ENCODE measurements at regions not wholly inside any gene's neighbourhood (a gene's known extent, or its start where the extent isn't known, plus 50 kb on each side); places are given as distances from the start of the nearest gene placed in this dataset.

DNA sequence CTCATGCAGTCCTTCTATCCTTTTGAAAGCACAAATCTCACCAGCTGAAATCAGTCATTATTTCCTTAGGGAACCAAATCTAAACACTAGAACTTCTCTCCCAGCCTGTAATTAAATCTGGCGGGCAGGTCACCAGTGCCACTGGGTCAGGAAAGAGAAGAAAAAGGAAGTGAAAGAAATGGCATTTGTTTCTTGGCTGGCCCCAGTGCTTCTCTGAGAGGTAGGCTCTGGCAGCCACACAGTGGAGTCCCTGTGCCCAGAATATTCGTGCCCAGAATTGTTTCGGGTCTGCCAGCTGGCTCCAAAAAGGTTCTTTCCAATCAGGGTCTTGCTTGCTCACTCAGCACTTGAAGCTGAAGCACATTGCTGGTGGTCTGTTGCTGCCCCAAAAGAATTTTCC is 133.9 kb upstream of the MTAP start:
- Histone ChIP-seq H3K4me3 (ENCODE audit: control insufficient read depth in 1 of 7, extremely low read depth in 1 of 7, insufficient read depth in 4 of 7, low read depth in 2 of 7, low read length in 6 of 7) (no peak overlapping the region), H3K36me3 (ENCODE audit: control insufficient read depth in 4 of 4, insufficient read depth in 4 of 4, low read length in 3 of 4) (no peaks in the 10 kb centered on the region), H3K4me1 (ENCODE audit: control extremely low read depth in 1 of 4, control insufficient read depth in 4 of 4, insufficient read depth in 4 of 4, low read length in 3 of 4) (no peaks in the 10 kb centered on the region), H3K27me3 (replicated peaks in 2 of 5; ENCODE audit: control insufficient read depth in 4 of 5, insufficient read depth in 5 of 5, low read length in 4 of 5) (peaks cover 0 to 3% (median 2%) of the 10 kb centered on the region in 5 experiments), H3K9me3 (ENCODE audit: control extremely low read depth in 1 of 5, control insufficient read depth in 4 of 5, insufficient read depth in 2 of 5, low read depth in 1 of 5, low read length in 4 of 5) (no peaks in the 10 kb centered on the region), H3K27ac (ENCODE audit: insufficient read depth in 1 of 2, low read depth in 1 of 2, low read length in 2 of 2, poor library complexity in 1 of 2, severe bottlenecking in 2 of 2) (no peak overlapping the region)
- no CpG with 5 or more reads among the region's 3 CpGs for WGBS (ENCODE audit: insufficient coverage)
- CTCF ChIA-PET, result no interaction called here
- DNase-seq, result no peak
- POLR2A ChIA-PET, result no interaction called here

DNA sequence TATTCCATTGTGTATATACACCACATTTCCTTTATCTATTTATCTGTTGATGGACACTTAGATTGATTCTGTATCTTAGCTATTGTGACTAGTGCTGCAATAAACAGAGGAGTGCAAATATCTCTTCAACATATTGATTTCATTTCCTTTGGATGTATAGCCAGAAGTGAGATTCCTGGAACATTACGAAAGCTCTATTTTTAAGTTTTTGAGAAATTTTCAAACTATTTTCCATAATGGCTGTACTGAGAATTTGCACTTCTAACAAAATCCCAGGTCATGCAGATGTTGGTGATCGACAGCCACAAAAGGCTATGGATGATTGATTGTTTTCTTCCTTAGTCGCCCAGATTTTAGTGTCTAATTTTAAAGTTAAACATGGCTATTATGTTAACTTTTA is 132.7 kb upstream of the MTAP start:
- ChIA-PET CTCF (no interaction called here), POLR2A (no interaction called here)
- H3K36me3 ChIP-seq (ENCODE audit: control insufficient read depth in 4 of 4, insufficient read depth in 4 of 4, low read length in 3 of 4), result no peaks in the 10 kb centered on the region
- no peaks in the 10 kb centered on the region for H3K9me3 ChIP-seq (ENCODE audit: control extremely low read depth in 1 of 5, control insufficient read depth in 4 of 5, insufficient read depth in 2 of 5, low read depth in 1 of 5, low read length in 4 of 5)
- DNase-seq, result no peak
- no peak overlapping the region for H3K4me3 ChIP-seq (ENCODE audit: control insufficient read depth in 1 of 7, extremely low read depth in 1 of 7, insufficient read depth in 4 of 7, low read depth in 2 of 7, low read length in 6 of 7)
- peaks cover 0 to 3% (median 0%) of the 10 kb centered on the region in 5 experiments for H3K27me3 ChIP-seq (replicated peaks in 2 of 5; ENCODE audit: control insufficient read depth in 4 of 5, insufficient read depth in 5 of 5, low read length in 4 of 5)
- H3K4me1 ChIP-seq (ENCODE audit: control extremely low read depth in 1 of 4, control insufficient read depth in 4 of 4, insufficient read depth in 4 of 4, low read length in 3 of 4), result no peaks in the 10 kb centered on the region
- WGBS (ENCODE audit: insufficient coverage), result no CpG with 5 or more reads among the region's 3 CpGs
- H3K27ac ChIP-seq (ENCODE audit: insufficient read depth in 1 of 2, low read depth in 1 of 2, low read length in 2 of 2, poor library complexity in 1 of 2, severe bottlenecking in 2 of 2), result no peak overlapping the region

DNA sequence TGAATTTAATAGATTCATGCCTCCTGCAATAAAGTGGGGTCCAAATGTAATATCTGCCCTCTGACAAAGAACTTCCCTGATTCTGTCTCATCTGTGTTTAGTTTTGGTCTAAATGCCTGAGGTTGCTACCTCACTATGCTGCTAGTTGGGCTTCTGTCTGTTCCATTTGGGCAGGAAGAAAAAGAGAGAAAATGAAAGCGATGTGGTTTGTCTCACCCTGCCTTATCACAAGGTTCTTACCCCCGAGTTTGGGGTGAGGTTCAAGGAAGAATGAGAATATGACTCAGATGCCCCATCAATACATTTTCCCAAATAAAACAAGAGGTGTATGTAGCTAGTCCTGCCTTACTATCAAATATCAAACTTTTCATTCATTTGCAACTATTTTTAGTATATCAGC is 132.1 kb upstream of the MTAP start:
- POLR2A ChIA-PET, result no interaction called here
- DNase-seq, result no peak
- H3K9me3 ChIP-seq (ENCODE audit: control extremely low read depth in 1 of 5, control insufficient read depth in 4 of 5, insufficient read depth in 2 of 5, low read depth in 1 of 5, low read length in 4 of 5), result no peaks in the 10 kb centered on the region
- CTCF ChIA-PET, result no interaction called here
- WGBS (ENCODE audit: insufficient coverage), result no CpG with 5 or more reads among the region's 2 CpGs
- no peak overlapping the region for H3K27ac ChIP-seq (ENCODE audit: insufficient read depth in 1 of 2, low read depth in 1 of 2, low read length in 2 of 2, poor library complexity in 1 of 2, severe bottlenecking in 2 of 2)
- no peaks in the 10 kb centered on the region for H3K36me3 ChIP-seq (ENCODE audit: control insufficient read depth in 4 of 4, insufficient read depth in 4 of 4, low read length in 3 of 4)
- H3K4me1 ChIP-seq (ENCODE audit: control extremely low read depth in 1 of 4, control insufficient read depth in 4 of 4, insufficient read depth in 4 of 4, low read length in 3 of 4), result no peaks in the 10 kb centered on the region
- H3K4me3 ChIP-seq (ENCODE audit: control insufficient read depth in 1 of 7, extremely low read depth in 1 of 7, insufficient read depth in 4 of 7, low read depth in 2 of 7, low read length in 6 of 7), result no peak overlapping the region
- H3K27me3 ChIP-seq (replicated peaks in 2 of 5; ENCODE audit: control insufficient read depth in 4 of 5, insufficient read depth in 5 of 5, low read length in 4 of 5), result peaks cover 0 to 3% (median 2%) of the 10 kb centered on the region in 5 experiments

DNA sequence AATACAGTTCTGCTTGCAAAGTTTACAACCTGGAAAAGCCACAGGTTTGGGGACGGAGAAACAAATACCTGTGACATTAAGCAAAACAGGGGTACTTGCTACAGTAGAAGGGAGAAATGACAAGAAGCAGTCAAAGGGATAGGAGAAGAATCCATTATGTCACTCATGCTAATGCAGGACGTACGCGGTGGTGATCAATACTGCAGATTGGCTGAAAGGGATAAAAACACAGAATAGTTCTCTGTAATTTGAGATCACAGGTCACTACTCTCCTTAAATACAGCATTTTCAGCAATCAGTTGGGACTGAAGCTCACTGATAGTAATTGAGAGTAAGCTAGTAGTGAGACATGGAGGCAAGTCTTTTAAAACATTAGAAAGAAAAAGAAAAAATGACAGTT is 130.3 kb upstream of the MTAP start:
- ChIA-PET POLR2A (no interaction called here), CTCF (no interaction called here)
- H3K27ac ChIP-seq (ENCODE audit: insufficient read depth in 1 of 2, low read depth in 1 of 2, low read length in 2 of 2, poor library complexity in 1 of 2, severe bottlenecking in 2 of 2), result no peak overlapping the region
- H3K9me3 ChIP-seq (ENCODE audit: control extremely low read depth in 1 of 5, control insufficient read depth in 4 of 5, insufficient read depth in 2 of 5, low read depth in 1 of 5, low read length in 4 of 5), result no peaks in the 10 kb centered on the region
- no peaks in the 10 kb centered on the region for H3K36me3 ChIP-seq (ENCODE audit: control insufficient read depth in 4 of 4, insufficient read depth in 4 of 4, low read length in 3 of 4)
- 100% methylated on average over 1 of the region's 4 CpGs for WGBS (ENCODE audit: insufficient coverage)
- peaks cover 0 to 6% (median 2%) of the 10 kb centered on the region in 5 experiments for H3K27me3 ChIP-seq (replicated peaks in 2 of 5; ENCODE audit: control insufficient read depth in 4 of 5, insufficient read depth in 5 of 5, low read length in 4 of 5)
- H3K4me3 ChIP-seq (ENCODE audit: control insufficient read depth in 1 of 7, extremely low read depth in 1 of 7, insufficient read depth in 4 of 7, low read depth in 2 of 7, low read length in 6 of 7), result no peak overlapping the region
- no peaks in the 10 kb centered on the region for H3K4me1 ChIP-seq (ENCODE audit: control extremely low read depth in 1 of 4, control insufficient read depth in 4 of 4, insufficient read depth in 4 of 4, low read length in 3 of 4)
- no peak for DNase-seq

DNA sequence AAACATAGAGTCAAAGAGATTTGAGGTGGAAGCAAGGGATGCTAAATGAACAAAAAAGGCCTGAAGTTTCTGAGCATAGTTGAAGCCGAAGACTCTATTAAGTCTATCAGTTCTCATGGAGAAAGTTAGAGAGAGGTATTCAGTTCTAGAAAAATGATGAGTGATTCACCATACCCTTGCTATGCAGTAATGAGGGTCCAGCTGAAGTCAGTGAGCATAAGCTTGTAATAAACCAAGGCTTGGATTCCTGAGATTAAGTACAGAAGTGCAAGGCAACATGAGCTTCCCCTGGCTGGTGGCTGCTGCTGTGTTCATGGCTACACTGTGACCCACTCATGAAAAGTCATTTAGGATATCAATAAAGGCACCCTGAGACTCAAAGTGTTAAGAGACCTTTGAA is 129.7 kb upstream of the MTAP start:
- Histone ChIP-seq H3K4me1 (ENCODE audit: control extremely low read depth in 1 of 4, control insufficient read depth in 4 of 4, insufficient read depth in 4 of 4, low read length in 3 of 4) (no peaks in the 10 kb centered on the region), H3K27me3 (replicated peaks in 2 of 5; ENCODE audit: control insufficient read depth in 4 of 5, insufficient read depth in 5 of 5, low read length in 4 of 5) (peaks cover 0 to 9% (median 2%) of the 10 kb centered on the region in 5 experiments), H3K4me3 (ENCODE audit: control insufficient read depth in 1 of 7, extremely low read depth in 1 of 7, insufficient read depth in 4 of 7, low read depth in 2 of 7, low read length in 6 of 7) (no peak overlapping the region), H3K36me3 (ENCODE audit: control insufficient read depth in 4 of 4, insufficient read depth in 4 of 4, low read length in 3 of 4) (no peaks in the 10 kb centered on the region), H3K27ac (ENCODE audit: insufficient read depth in 1 of 2, low read depth in 1 of 2, low read length in 2 of 2, poor library complexity in 1 of 2, severe bottlenecking in 2 of 2) (no peak overlapping the region), H3K9me3 (ENCODE audit: control extremely low read depth in 1 of 5, control insufficient read depth in 4 of 5, insufficient read depth in 2 of 5, low read depth in 1 of 5, low read length in 4 of 5) (no peaks in the 10 kb centered on the region)
- ChIA-PET POLR2A (no interaction called here), CTCF (no interaction called here)
- no peak for DNase-seq
- WGBS (ENCODE audit: insufficient coverage), result 86% methylated on average over 1 of the region's 1 CpG

DNA sequence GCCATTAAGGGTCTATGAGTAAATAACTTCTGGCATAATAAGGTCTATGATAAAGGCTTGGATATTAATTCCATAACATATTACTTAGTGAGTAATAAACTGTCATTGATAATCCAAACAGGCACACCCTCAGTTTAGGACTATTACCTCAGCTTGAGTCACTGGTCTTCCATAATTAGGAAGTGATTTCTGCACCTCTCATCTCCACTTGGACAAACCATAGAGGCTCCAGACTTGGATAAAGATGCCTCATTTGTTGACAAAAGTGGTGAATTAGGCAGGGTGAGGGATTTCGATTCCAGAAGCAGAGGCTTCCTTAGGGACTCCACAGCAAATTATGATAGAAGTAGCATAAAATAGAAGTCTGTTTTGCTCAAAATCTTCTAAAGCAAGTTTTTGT is 127.5 kb upstream of the MTAP start:
- Histone ChIP-seq H3K27me3 (replicated peaks in 2 of 5; ENCODE audit: control insufficient read depth in 4 of 5, insufficient read depth in 5 of 5, low read length in 4 of 5) (peaks cover 0 to 10% (median 2%) of the 10 kb centered on the region in 5 experiments), H3K4me1 (ENCODE audit: control extremely low read depth in 1 of 4, control insufficient read depth in 4 of 4, insufficient read depth in 4 of 4, low read length in 3 of 4) (no peaks in the 10 kb centered on the region), H3K9me3 (ENCODE audit: control extremely low read depth in 1 of 5, control insufficient read depth in 4 of 5, insufficient read depth in 2 of 5, low read depth in 1 of 5, low read length in 4 of 5) (no peaks in the 10 kb centered on the region), H3K27ac (ENCODE audit: insufficient read depth in 1 of 2, low read depth in 1 of 2, low read length in 2 of 2, poor library complexity in 1 of 2, severe bottlenecking in 2 of 2) (no peak overlapping the region), H3K4me3 (ENCODE audit: control insufficient read depth in 1 of 7, extremely low read depth in 1 of 7, insufficient read depth in 4 of 7, low read depth in 2 of 7, low read length in 6 of 7) (no peak overlapping the region), H3K36me3 (ENCODE audit: control insufficient read depth in 4 of 4, insufficient read depth in 4 of 4, low read length in 3 of 4) (no peaks in the 10 kb centered on the region)
- 80% methylated on average over 1 of the region's 1 CpG for WGBS (ENCODE audit: insufficient coverage)
- POLR2A ChIA-PET, result no interaction called here
- CTCF ChIA-PET, result no interaction called here
- no peak for DNase-seq

DNA sequence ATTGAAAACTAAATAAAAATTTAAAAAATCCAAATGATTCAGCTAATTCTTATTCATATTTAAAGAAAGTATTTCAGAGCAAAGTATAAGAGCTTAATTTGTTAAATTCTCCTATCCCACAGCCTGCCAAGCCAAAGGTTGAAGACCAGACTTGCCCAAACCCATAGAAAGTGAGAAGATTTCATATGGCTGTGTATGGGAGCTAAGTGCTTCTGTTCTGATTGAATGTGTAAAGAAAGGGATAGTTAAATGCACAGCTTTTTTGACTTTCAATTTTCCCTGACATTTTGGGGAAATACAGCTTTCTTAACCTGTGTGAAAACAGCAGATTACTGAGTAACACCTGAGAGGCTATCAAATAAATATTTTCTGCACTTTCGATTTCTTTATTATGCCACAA is 125.0 kb upstream of the MTAP start:
- no peak overlapping the region for H3K27ac ChIP-seq (ENCODE audit: insufficient read depth in 1 of 2, low read depth in 1 of 2, low read length in 2 of 2, poor library complexity in 1 of 2, severe bottlenecking in 2 of 2)
- CTCF ChIA-PET, result interaction anchor here (0.6 kb wide), 2 partner anchors 80 to 88 kb away, joined by 3 read pairs; no protein-coding TSS in a partner anchor
- WGBS (ENCODE audit: insufficient coverage), result no CpG with 5 or more reads among the region's 1 CpG
- no peak overlapping the region for H3K4me3 ChIP-seq (ENCODE audit: control insufficient read depth in 1 of 7, extremely low read depth in 1 of 7, insufficient read depth in 4 of 7, low read depth in 2 of 7, low read length in 6 of 7)
- peaks cover 0 to 9% (median 2%) of the 10 kb centered on the region in 5 experiments for H3K27me3 ChIP-seq (replicated peaks in 2 of 5; ENCODE audit: control insufficient read depth in 4 of 5, insufficient read depth in 5 of 5, low read length in 4 of 5)
- no peaks in the 10 kb centered on the region for H3K9me3 ChIP-seq (ENCODE audit: control extremely low read depth in 1 of 5, control insufficient read depth in 4 of 5, insufficient read depth in 2 of 5, low read depth in 1 of 5, low read length in 4 of 5)
- no peaks in the 10 kb centered on the region for H3K36me3 ChIP-seq (ENCODE audit: control insufficient read depth in 4 of 4, insufficient read depth in 4 of 4, low read length in 3 of 4)
- POLR2A ChIA-PET, result no interaction called here
- no peak for DNase-seq
- H3K4me1 ChIP-seq (ENCODE audit: control extremely low read depth in 1 of 4, control insufficient read depth in 4 of 4, insufficient read depth in 4 of 4, low read length in 3 of 4), result no peaks in the 10 kb centered on the region

Data from common myeloid progenitor, CD34-positive (primary cell).